Neural cell (in vitro differentiated cells): ENCODE measurements at regions not wholly inside any gene's neighbourhood (a gene's known extent, or its start where the extent isn't known, plus 50 kb on each side); places are given as distances from the start of the nearest gene placed in this dataset.

Source experiments
- H2AFZ ChIP-seq: fragments of 200-600, 300-800 bp; sonication (generic), shearing (Covaris generic); 2 replicates; pipeline ENCODE4 v1.6.0; 2014; ENCODE audit warnings: low read depth, mild to moderate bottlenecking, antibody characterized with exemption, low read length, moderate library complexity
- H3F3A ChIP-seq: fragments of 200-600 bp; shearing (Covaris generic); 2 replicates; pipeline ENCODE4 v1.6.1; 2016; ENCODE audit warnings: mild to moderate bottlenecking, moderate library complexity, mixed read lengths, antibody characterized with exemption, low read length; ENCODE audit not compliant: insufficient read depth, poor library complexity, severe bottlenecking
- H3K27ac ChIP-seq: fragments of 200-600, 300-800 bp; sonication (generic), shearing (Covaris generic); 2 replicates; pipeline ENCODE4 v1.5.1; 2014; ENCODE audit warnings: mild to moderate bottlenecking, low read length, moderate library complexity
- H3K27me3 ChIP-seq: fragments of 300-800, 200-600 bp; sonication (generic), shearing (Covaris generic); 2 replicates; pipeline ENCODE4 v1.6.0; 2014; ENCODE audit warnings: mild to moderate bottlenecking, low read depth, low read length, moderate library complexity; ENCODE audit not compliant: insufficient read depth
- H3K36me3 ChIP-seq: fragments of 300-800, 200-600 bp; sonication (generic), shearing (Covaris generic); 2 replicates; pipeline ENCODE4 v1.5.1; 2014; ENCODE audit warnings: mild to moderate bottlenecking, antibody characterized with exemption, low read length, moderate library complexity; ENCODE audit not compliant: insufficient read depth
- H3K4me2 ChIP-seq: fragments of 300-800, 200-600 bp; sonication (generic), shearing (Covaris generic); 2 replicates; pipeline ENCODE4 v1.6.0; 2014; ENCODE audit warnings: mild to moderate bottlenecking, low read length
- H3K4me3 ChIP-seq: fragments of 300-800, 200-600 bp; sonication (generic), shearing (Covaris generic); 2 replicates; pipeline ENCODE4 v1.5.1; 2014; ENCODE audit warnings: mild to moderate bottlenecking, low read length, moderate library complexity
- H3K79me2 ChIP-seq: fragments of 200-600 bp; shearing (Covaris generic); replicated peaks from 2 replicates; pipeline ENCODE4 v1.6.0; 2014; ENCODE audit warnings: mild to moderate bottlenecking, low read length, moderate library complexity; ENCODE audit not compliant: insufficient read depth
- H3K9ac ChIP-seq: fragments of 300-800, 200-600 bp; sonication (generic), shearing (Covaris generic); 2 replicates; pipeline ENCODE4 v1.6.1; 2016; ENCODE audit warnings: mild to moderate bottlenecking, low read length, mixed read lengths
- H3K9me2 ChIP-seq: fragments of 200-600 bp; shearing (Covaris generic); 2 replicates; pipeline ENCODE4 v1.6.1; 2016; ENCODE audit warnings: mild to moderate bottlenecking, low read length, mixed read lengths; ENCODE audit not compliant: insufficient read depth
- H3K9me3 ChIP-seq: fragments of 200-600, 300-800 bp; sonication (generic), shearing (Covaris generic); 2 replicates; pipeline ENCODE4 v1.6.1; 2016; ENCODE audit warnings: mild to moderate bottlenecking, mixed run types, low read length, moderate library complexity, mixed read lengths
- H4K20me1 ChIP-seq: fragments of 200-600 bp; shearing (Covaris generic); 2 replicates; pipeline ENCODE4 v1.6.1; 2016; ENCODE audit warnings: mild to moderate bottlenecking, mixed run types; ENCODE audit not compliant: insufficient read depth
- MXI1 ChIP-seq: fragments of 450-650 bp; conservative IDR thresholded peaks from 2 replicates; pipeline ENCODE4 v1.6.1; 2014; ENCODE audit warnings: antibody characterized with exemption, mild to moderate bottlenecking; ENCODE audit not compliant: poor library complexity, severe bottlenecking
- RAD21 ChIP-seq: fragments of 450-650 bp; conservative IDR thresholded peaks from 2 replicates; pipeline ENCODE4 v1.6.1; 2014; ENCODE audit warnings: antibody characterized with exemption, mild to moderate bottlenecking, moderate library complexity
- SMC3 ChIP-seq: fragments of 450-650 bp; conservative IDR thresholded peaks from 2 replicates; pipeline ENCODE4 v1.6.1; 2014; ENCODE audit warnings: antibody characterized with exemption, mild to moderate bottlenecking, moderate library complexity; ENCODE audit not compliant: poor library complexity
- TAF1 ChIP-seq: IDR thresholded peaks from 2 replicates; pipeline ENCODE4 v1.6.1; 2012; ENCODE audit warnings: low read depth
- TF ChIP-seq, protein P1 (sequence below): fragments of 450-650 bp; IDR thresholded peaks from 2 replicates; pipeline ENCODE4 v1.5.1; 2014; ENCODE audit warnings: antibody characterized with exemption, mild to moderate bottlenecking, moderate library complexity; ENCODE audit not compliant: poor library complexity, severe bottlenecking
- TF ChIP-seq, protein P2 (sequence below): IDR thresholded peaks from 2 replicates; pipeline ENCODE4 v1.6.1; 2012; ENCODE audit warnings: borderline replicate concordance

DNA sequence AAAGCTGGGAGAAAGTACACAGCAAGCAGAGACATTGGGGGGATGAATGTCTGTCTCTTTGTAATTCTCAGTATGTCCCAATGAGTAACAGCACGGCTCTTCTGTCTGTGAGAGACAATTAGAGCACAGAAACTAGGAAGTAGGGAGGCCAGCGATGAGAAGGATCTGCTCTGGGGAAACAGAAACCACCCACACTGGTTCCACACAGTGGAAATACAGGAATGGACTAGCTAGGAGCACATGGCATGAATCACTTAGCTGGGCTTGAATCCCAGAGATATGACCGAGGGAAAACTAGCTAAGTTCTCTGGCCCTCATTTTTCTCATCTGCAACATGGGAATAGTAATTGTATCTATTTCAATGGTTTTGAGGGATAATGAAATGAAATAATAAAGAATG, 895.9 kb downstream of the TLE4 start:
- Histone ChIP-seq H3K9ac (no peak overlapping the region), H4K20me1 (no peaks in the 10 kb centered on the region), H3K79me2 (no peaks in the 10 kb centered on the region), H3K27me3 (no peaks in the 10 kb centered on the region), H2AFZ (no peak overlapping the region), H3K36me3 (no peaks in the 10 kb centered on the region), H3K9me3 (no peaks in the 10 kb centered on the region), H3F3A (peaks cover 4% of the 10 kb centered on the region), H3K9me2 (no peaks in the 10 kb centered on the region), H3K27ac (no peak overlapping the region), H3K4me3 (no peak overlapping the region), H3K4me2 (no peak overlapping the region)
- TF ChIP-seq TAF1: no peak
- TF ChIP-seq, protein P1, sequence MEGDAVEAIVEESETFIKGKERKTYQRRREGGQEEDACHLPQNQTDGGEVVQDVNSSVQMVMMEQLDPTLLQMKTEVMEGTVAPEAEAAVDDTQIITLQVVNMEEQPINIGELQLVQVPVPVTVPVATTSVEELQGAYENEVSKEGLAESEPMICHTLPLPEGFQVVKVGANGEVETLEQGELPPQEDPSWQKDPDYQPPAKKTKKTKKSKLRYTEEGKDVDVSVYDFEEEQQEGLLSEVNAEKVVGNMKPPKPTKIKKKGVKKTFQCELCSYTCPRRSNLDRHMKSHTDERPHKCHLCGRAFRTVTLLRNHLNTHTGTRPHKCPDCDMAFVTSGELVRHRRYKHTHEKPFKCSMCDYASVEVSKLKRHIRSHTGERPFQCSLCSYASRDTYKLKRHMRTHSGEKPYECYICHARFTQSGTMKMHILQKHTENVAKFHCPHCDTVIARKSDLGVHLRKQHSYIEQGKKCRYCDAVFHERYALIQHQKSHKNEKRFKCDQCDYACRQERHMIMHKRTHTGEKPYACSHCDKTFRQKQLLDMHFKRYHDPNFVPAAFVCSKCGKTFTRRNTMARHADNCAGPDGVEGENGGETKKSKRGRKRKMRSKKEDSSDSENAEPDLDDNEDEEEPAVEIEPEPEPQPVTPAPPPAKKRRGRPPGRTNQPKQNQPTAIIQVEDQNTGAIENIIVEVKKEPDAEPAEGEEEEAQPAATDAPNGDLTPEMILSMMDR: no peak
- TF ChIP-seq RAD21: no peak
- TF ChIP-seq, protein P2, sequence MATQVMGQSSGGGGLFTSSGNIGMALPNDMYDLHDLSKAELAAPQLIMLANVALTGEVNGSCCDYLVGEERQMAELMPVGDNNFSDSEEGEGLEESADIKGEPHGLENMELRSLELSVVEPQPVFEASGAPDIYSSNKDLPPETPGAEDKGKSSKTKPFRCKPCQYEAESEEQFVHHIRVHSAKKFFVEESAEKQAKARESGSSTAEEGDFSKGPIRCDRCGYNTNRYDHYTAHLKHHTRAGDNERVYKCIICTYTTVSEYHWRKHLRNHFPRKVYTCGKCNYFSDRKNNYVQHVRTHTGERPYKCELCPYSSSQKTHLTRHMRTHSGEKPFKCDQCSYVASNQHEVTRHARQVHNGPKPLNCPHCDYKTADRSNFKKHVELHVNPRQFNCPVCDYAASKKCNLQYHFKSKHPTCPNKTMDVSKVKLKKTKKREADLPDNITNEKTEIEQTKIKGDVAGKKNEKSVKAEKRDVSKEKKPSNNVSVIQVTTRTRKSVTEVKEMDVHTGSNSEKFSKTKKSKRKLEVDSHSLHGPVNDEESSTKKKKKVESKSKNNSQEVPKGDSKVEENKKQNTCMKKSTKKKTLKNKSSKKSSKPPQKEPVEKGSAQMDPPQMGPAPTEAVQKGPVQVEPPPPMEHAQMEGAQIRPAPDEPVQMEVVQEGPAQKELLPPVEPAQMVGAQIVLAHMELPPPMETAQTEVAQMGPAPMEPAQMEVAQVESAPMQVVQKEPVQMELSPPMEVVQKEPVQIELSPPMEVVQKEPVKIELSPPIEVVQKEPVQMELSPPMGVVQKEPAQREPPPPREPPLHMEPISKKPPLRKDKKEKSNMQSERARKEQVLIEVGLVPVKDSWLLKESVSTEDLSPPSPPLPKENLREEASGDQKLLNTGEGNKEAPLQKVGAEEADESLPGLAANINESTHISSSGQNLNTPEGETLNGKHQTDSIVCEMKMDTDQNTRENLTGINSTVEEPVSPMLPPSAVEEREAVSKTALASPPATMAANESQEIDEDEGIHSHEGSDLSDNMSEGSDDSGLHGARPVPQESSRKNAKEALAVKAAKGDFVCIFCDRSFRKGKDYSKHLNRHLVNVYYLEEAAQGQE: no peak
- TF ChIP-seq SMC3: no peak
- TF ChIP-seq MXI1: no peak

DNA sequence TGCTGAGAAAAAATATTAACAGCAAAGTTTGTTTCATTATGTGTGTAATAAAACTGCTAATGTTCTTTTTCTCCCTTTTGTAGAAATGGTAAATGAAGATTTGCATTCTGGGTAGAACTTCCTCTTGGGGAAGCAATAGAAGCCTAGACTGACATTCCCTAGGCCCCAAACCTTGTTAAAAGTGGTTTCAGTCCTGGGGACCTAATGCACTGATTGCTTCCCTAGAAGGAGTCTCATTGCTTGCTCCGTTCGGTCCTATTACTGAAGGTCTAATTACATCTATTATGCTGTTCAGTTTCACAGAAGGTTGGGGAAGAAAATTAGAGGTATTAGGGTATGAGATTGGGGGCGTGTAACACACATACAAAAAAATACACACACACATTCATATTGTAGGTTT, 893.8 kb downstream of the TLE4 start:
- Histone ChIP-seq H3K9me2 (no peaks in the 10 kb centered on the region), H4K20me1 (no peaks in the 10 kb centered on the region), H3K79me2 (no peaks in the 10 kb centered on the region), H2AFZ (no peak overlapping the region), H3K4me3 (no peak overlapping the region), H3K27ac (no peak overlapping the region), H3K27me3 (no peaks in the 10 kb centered on the region), H3K9ac (no peak overlapping the region), H3K9me3 (no peaks in the 10 kb centered on the region), H3F3A (peaks cover 4% of the 10 kb centered on the region), H3K4me2 (no peak overlapping the region), H3K36me3 (no peaks in the 10 kb centered on the region)
- no peak for TF ChIP-seq TAF1
- TF ChIP-seq, protein P2: no peak
